ENCODE measurements at regions not wholly inside any gene's neighbourhood (a gene's known extent, or its start where the extent isn't known, plus 50 kb on each side); places are given as distances from the start of the nearest gene placed in this dataset.

DNA sequence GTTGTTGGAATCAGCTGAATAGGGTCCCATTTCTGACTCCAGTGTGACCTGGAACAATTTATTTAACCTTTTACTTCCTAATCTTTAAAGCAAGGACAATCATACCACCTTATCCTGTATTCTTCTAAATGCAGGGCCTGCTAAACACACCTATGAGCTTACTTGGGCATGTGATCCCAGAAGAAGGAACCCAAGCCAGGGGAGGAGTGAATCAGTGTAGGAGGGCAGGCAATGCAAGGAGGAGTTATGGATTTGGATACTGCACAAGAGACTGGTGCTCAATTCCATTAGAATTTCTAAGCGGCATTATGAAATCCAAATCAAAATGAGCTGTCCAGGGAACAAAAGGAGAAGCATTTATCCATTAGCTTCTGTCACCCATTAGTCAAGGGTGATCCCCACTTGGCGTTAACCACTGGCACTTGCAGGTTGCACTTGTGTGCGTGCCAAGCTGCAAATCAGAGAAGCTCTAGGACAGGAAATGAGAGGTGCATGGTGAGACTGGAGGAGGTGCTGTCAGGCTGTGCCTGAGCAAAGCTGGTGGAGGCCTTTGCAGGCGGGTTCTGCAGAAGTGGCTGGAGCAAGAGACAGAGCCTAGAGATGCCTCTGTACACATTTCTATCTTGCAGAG is 297.2 kb upstream of the PLXNA2 start:
- no peak for DNase-seq (ENCODE audit: low read depth in 2 of 2)

GRCh38 chr1:208542309-208542708 is 298.1 kb upstream of the PLXNA2 start:
- no peak for DNase-seq (ENCODE audit: low read depth in 2 of 2)

- DNase-seq (ENCODE audit: low read depth in 2 of 2) = no peak
Observed at GRCh38 chr1:208544053-208544452, 299.9 kb upstream of the PLXNA2 start.

GRCh38 chr1:208544794-208545193 is 300.6 kb upstream of the PLXNA2 start:
- DNase-seq (ENCODE audit: low read depth in 2 of 2) = no peak

DNA sequence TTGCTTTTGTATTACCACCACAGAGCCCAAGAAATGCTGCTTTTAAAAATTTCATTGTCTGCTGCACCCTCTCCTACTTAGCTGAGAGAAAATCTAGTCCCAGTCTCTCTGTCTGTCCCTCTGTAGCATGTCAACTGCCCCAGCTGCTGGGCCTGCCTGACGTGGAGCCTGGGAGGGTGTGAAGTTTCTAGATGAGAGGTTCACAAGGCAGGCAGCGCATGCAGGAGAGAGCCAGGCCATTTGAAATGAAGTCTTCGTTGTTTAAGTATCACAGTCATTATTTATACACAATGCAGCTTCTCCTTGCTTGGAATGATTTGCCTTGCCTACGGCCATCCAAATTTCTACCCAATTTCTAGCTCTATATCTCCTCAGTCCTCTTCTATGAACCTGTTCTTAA is 306.8 kb upstream of the PLXNA2 start:
- no peak for DNase-seq (ENCODE audit: low read depth in 2 of 2)

DNA sequence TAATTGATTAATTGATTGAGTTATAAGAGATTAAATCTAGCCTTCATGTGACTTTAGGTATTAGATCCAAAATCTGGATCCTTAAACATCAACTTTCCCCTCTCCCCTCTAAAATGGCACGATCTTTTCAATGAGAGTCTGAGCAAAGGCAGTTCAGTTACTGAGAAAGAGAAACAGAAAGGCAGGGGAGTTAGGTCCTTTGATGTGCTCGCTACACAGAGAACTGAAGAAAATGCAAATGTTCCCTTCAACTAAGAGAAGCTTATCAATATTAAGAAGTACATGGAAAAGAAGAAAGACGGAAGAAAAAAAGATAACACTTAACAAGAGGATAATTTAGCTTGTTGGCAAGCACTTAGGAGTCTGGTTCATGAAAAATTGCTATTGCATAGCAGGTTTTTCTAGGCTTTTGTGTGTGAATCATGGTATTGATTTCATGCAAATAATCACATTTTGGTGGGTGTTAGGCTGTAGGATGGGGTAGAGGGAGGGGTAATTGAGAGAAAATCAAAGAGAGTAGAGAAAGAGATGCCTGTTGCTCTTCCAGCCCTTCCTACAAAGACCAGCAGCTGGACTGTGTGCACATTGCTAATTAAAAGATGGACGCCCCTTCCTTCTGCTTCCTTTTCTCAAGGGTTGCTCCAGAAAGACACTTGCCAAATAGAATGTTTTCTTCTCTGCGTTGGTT is 307.6 kb upstream of the PLXNA2 start:
- no peak for DNase-seq (ENCODE audit: low read depth in 2 of 2)

DNA sequence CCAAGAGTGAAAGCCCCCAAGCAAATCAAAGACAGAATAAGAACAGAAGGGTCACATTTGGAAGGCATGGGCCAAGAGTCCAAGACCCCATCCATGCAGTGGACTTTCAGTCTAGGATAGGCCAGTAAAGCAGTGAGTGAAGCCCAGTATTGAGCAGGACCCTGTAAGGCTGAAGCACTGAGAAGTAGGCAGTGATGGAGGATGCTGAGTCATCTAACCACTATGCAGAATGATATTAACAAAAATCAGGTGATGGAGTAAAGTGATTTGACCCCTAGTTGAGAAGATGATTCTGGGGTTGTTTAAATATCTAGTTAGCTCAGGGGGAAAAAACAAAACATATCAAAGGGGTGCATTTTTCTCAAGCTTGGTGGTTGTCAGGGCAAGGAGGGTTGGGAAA is 308.7 kb upstream of the PLXNA2 start:
- no peak for DNase-seq (ENCODE audit: low read depth in 2 of 2)

DNA sequence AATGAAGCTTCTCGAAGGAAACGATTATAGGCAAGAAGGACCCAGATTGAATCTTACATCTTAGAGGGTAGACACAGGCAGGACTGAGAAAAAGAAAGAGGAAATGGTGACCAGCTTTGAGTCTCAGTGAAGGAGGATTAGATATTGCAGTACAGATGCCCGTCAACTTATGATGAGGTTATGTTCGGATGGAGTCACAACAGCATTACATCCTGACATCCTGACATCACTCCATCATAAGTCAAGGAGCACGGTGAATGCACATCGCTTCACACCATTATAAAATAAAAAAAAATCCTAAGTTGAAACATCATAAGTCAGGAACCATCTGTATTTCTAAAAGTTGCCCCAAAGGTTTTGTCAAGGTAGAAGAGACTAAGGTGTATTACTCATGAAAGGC is 312.3 kb upstream of the PLXNA2 start:
- no peak for DNase-seq (ENCODE audit: low read depth in 2 of 2)

GRCh38 chr1:208557046-208557722 is 313.0 kb upstream of the PLXNA2 start:
- no peak for DNase-seq (ENCODE audit: low read depth in 2 of 2)

DNA sequence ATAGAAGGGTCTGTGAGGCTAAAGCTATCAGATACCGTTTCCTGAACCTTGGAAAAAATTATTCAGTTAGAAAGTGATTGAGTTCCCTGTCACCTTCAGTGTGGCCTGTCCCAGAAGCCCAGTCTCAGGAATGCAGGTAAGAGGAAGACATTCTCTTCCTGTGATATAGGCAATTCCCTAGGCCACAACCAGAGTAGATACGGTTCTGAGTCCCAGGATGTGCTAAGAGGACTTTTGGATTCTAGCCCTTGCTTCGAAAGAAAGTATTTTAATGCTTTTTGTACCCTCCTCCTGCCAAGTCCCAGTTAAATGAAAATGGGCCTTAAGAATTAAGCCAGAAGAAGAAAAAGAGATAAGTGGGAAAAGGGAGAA is 313.5 kb upstream of the PLXNA2 start:
- no peak for DNase-seq (ENCODE audit: low read depth in 2 of 2)

GRCh38 chr1:208559597-208560329 is 315.6 kb upstream of the PLXNA2 start:
- DNase-seq (ENCODE audit: low read depth in 2 of 2) = no peak

DNA sequence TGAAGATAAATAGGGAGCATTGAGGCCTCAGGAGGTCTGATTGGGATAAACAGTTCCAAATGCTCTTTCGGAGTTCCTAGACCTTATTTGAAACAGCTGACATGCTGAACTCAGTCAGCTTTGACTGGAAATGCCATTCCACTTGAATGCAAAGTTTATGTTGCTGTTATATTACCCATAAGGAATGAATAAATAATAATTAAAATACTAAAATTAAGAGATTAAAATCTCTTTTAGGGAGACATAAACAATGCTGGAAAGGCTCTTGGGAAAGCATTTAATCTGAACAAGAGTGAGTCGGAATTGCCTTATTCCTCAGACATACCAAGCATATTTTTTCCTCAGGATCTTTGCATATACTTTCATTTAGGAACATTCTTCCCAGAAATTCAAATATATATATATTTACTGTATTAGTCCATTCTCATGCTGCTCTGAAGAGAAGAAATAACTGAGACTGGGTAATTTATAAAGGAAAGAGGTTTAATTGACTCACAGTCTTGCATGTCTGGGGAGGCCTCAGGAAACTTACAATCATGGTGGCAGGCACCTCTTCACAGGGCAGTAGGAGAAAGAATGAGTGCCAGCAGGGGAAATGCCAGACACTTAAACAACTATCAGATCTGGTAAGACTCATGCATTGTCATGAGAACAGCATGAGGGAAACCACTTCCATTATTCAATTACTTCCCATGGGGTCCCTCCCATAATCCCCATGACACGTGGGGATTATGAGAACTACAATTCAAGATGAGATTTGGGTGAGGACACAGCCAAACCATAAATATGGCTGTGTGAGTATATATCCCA is 318.2 kb upstream of the PLXNA2 start:
- no peak for DNase-seq (ENCODE audit: low read depth in 2 of 2)

DNA sequence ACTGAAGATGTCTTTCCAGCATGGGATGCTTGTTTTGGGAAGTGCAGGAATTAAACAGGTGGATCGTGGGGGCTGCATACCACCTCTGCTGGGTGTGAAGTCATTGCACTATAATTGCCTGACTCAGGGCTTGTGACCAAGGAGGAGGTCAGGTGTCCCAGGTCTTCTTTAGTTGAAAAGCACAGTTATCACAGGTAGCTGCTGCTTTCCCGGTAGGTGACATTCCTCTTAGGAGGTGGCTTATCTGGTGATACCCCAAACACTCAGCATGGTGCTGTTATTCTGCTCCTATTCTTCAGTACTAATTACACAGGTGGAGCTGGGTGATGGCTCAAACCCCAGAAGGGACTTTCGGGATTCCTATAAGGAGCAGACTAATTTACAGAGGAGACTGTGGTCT is 320.3 kb upstream of the PLXNA2 start:
- no peak for DNase-seq (ENCODE audit: low read depth in 2 of 2)

DNA sequence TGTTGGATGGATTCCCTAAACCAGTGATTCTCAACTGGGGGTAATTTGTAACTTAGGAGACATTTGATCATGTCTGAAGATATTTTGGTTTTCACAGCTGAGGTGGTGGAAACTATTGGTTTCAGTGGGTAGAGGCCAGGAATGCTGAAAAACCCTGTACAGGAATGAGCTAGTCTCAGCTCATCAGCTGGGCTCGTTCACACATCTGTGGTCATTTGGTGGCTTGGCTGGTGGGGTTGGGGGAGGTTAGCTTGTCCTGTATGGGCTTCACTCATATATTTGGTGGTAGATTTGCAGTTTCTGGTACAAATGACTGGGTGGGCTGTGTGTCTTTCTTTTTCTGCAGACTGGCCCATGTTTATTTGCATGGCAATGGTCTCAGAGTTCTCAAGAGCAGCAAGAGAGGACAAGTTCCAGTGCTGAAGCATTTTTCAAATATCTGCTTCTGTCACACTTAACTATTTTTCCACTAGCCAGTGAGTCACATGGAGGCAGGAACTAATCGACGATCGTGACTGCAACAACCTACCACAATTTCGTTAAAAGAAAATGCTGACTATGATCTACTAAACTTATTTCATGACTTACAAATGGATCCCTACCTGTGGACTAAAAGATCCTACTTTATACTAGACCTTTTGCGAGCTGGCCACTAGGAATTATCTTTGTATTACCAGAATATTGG is 321.7 kb upstream of the PLXNA2 start:
- no peak for DNase-seq (ENCODE audit: low read depth in 2 of 2)

DNA sequence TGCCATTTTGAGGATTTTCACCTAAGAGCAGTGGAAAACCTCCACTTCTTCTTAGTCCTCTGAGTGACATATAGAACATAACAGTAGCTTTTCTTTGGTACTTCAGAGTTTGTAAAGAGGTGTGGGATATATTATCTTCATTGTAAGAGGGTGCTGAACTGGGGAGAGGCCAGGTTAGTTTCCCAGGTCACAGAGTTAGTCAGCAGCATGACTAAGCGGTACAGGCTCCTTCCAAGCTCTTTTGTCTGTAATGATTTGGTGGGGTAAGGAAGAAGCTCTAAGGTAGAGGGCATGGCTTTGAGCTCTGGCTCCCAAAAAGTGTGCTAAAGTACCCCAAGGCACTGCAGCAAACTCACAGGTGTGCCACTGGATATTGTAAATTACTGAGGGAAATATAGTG is 325.0 kb upstream of the PLXNA2 start:
- no peak for DNase-seq (ENCODE audit: low read depth in 2 of 2)

GRCh38 chr1:208570362-208570761 is 326.2 kb upstream of the PLXNA2 start:
- no peak for DNase-seq (ENCODE audit: low read depth in 2 of 2)

GRCh38 chr1:208576425-208576824 is 332.2 kb upstream of the PLXNA2 start:
- DNase-seq (ENCODE audit: low read depth in 2 of 2) = no peak

GRCh38 chr1:208577381-208577905 is 333.3 kb upstream of the PLXNA2 start:
- no peak for DNase-seq (ENCODE audit: low read depth in 2 of 2)

- DNase-seq (ENCODE audit: low read depth in 2 of 2) = no peak
Observed at GRCh38 chr1:208581209-208581608, 337.0 kb upstream of the PLXNA2 start.

DNA sequence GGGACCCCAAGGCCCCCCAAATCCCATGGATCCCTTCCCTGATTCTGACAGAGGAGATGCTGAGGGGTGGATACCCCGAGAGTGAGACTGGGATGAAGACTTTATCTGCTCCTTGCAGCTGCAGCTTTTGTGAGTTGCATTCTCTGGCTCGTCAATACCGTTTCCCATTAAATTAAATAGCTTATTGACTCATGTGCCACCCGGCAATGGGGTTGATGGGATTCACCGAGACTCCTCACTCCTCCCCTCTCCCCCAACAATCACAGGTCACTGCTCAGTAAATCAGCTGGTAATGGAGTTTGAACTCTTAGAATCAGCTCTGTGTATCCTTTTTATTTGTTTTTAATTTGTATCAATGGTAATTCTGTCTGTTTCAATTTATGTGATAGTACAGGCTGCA is 337.5 kb upstream of the PLXNA2 start:
- no peak for DNase-seq (ENCODE audit: low read depth in 2 of 2)

- no peak for DNase-seq (ENCODE audit: low read depth in 2 of 2)
Observed at GRCh38 chr1:208584167-208584755, 340.1 kb upstream of the PLXNA2 start.
